Progenitor cell of endocrine pancreas (in vitro differentiated cells): ENCODE measurements at regions not wholly inside any gene's neighbourhood (a gene's known extent, or its start where the extent isn't known, plus 50 kb on each side); places are given as distances from the start of the nearest gene placed in this dataset.
"Not testable (repeated sequence)": the region's sequence is repeated elsewhere in the genome, so short reads cannot be mapped to it uniquely, and the experiment has no call there.

Experiments used
- DNase-seq: peaks from one replicate; pipeline ENCODE4 v3.0.0; 2021; ENCODE audit warnings: low spot score; ENCODE audit not compliant: unreplicated experiment
- H3K27ac Mint-ChIP-seq: 2 replicates; pipeline ENCODE4 v1.8.0; 2021; ENCODE audit warnings: mild to moderate bottlenecking, moderate library complexity, mixed read lengths
- H3K27me3 Mint-ChIP-seq: 2 replicates; pipeline ENCODE4 v1.8.0; 2021; ENCODE audit warnings: mixed read lengths
- H3K36me3 Mint-ChIP-seq: 2 replicates; pipeline ENCODE4 v1.8.0; 2022; ENCODE audit warnings: mixed read lengths; ENCODE audit not compliant: insufficient read depth
- H3K4me1 Mint-ChIP-seq: 2 replicates; pipeline ENCODE4 v1.8.0; 2021; ENCODE audit warnings: low read depth, mixed read lengths
- H3K4me3 Mint-ChIP-seq: 2 replicates; pipeline ENCODE4 v1.8.0; 2021; ENCODE audit warnings: low read depth, mild to moderate bottlenecking, moderate library complexity, mixed read lengths
- H3K9me3 Mint-ChIP-seq: 2 replicates; pipeline ENCODE4 v1.8.0; 2021; ENCODE audit warnings: low read depth, mixed read lengths
- CTCF ChIP-seq: fragments of 200-600 bp; sonication (generic); IDR thresholded peaks from one replicate; pipeline ENCODE4 v1.5.0; 2021; ENCODE audit warnings: antibody characterized with exemption, mild to moderate bottlenecking; ENCODE audit not compliant: unreplicated experiment

DNA sequence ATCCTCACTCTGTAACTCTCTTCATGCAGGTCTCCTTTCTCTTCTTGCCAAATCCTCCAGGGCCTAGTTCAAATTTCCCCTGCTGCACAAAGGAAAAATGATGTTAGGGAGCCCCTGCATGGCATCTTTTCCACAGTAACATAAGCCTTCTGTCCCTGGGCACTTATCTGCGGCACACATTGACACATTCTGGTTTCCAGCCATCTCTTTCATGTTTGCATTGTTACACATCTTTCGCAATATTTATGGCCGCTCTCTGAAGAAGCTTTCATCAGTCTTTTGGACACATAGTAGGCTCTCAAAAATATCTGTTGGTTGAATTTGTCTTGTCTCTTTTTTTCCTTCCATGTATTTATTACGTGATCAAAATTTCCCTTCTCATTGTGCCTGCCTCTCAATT is 1806.1 kb upstream of the PIK3C3 start:
- Mint-ChIP-seq H3K9me3 (no peaks in the 10 kb centered on the region), H3K27me3 (no peaks in the 10 kb centered on the region)
- TF ChIP-seq CTCF: no peak

DNA sequence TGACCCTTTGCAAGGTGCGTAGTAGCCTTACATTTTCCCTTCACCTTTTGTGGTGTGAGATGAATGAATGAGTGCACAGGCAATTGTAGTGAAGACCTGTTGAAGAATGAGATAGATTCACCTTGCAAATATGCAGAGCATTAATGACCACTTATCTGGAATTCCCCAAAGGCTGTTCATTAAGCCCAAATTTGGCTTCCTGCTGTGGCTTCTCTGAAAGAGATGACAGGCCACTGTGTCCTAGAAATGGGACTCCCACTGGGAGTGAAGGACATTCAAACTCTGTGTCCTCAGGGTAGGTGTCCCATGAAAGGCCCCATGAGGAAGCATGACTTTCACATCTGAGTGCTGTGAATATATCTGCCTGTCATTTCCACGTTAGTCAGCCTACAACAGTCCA is 1821.8 kb upstream of the PIK3C3 start:
- DNase-seq: no peak
- Mint-ChIP-seq H3K27ac (no peak overlapping the region), H3K36me3 (peaks cover 4% of the 10 kb centered on the region), H3K4me1 (peaks cover 3% of the 10 kb centered on the region), H3K27me3 (no peaks in the 10 kb centered on the region), H3K4me3 (no peak overlapping the region), H3K9me3 (peaks cover 28% of the 10 kb centered on the region)
- no peak for TF ChIP-seq CTCF

More for the DNA sequence above, 1806.1 kb upstream of the PIK3C3 start:
- no peak for DNase-seq
- no peak overlapping the region for H3K4me3 Mint-ChIP-seq
- H3K4me1 Mint-ChIP-seq: peaks cover 3% of the 10 kb centered on the region
- H3K27ac Mint-ChIP-seq: no peak overlapping the region
- no peaks in the 10 kb centered on the region for H3K36me3 Mint-ChIP-seq

- not testable (repeated sequence) for H3K27me3 Mint-ChIP-seq, H3K27ac Mint-ChIP-seq, DNase-seq, H3K4me3 Mint-ChIP-seq, H3K4me1 Mint-ChIP-seq, H3K36me3 Mint-ChIP-seq
- H3K9me3 Mint-ChIP-seq: peaks cover 28% of the 10 kb centered on the region
Observed at GRCh38 chr18:40132438-40132837, 1822.6 kb upstream of the PIK3C3 start.

- no peak overlapping the region for H3K4me3 Mint-ChIP-seq
- H3K27me3 Mint-ChIP-seq: no peaks in the 10 kb centered on the region
- H3K9me3 Mint-ChIP-seq: no peaks in the 10 kb centered on the region
- no peaks in the 10 kb centered on the region for H3K36me3 Mint-ChIP-seq
- TF ChIP-seq CTCF: no peak
- H3K27ac Mint-ChIP-seq: no peak overlapping the region
- no peak for DNase-seq
- no peaks in the 10 kb centered on the region for H3K4me1 Mint-ChIP-seq
Observed at GRCh38 chr18:40124107-40124506, 1830.9 kb upstream of the PIK3C3 start.

- Mint-ChIP-seq H3K27ac (no peak overlapping the region), H3K36me3 (peaks cover 3% of the 10 kb centered on the region), H3K4me3 (no peak overlapping the region), H3K27me3 (no peaks in the 10 kb centered on the region), H3K4me1 (no peaks in the 10 kb centered on the region), H3K9me3 (peaks cover 10% of the 10 kb centered on the region)
- DNase-seq: no peak
- no peak for TF ChIP-seq CTCF
Observed at GRCh38 chr18:40120796-40121391, 1834.1 kb upstream of the PIK3C3 start.

- no peaks in the 10 kb centered on the region for H3K4me1 Mint-ChIP-seq
- peaks cover 3% of the 10 kb centered on the region for H3K36me3 Mint-ChIP-seq
- no peak overlapping the region for H3K27ac Mint-ChIP-seq
- H3K4me3 Mint-ChIP-seq: no peak overlapping the region
- no peaks in the 10 kb centered on the region for H3K27me3 Mint-ChIP-seq
- TF ChIP-seq CTCF: no peak
- DNase-seq: no peak
- H3K9me3 Mint-ChIP-seq: peaks cover 10% of the 10 kb centered on the region
Observed at GRCh38 chr18:40120356-40120755, 1834.7 kb upstream of the PIK3C3 start.

GRCh38 chr18:40119581-40119980 is 1835.5 kb upstream of the PIK3C3 start:
- H3K9me3 Mint-ChIP-seq, DNase-seq, H3K4me1 Mint-ChIP-seq, H3K27me3 Mint-ChIP-seq, H3K27ac Mint-ChIP-seq, H3K4me3 Mint-ChIP-seq, H3K36me3 Mint-ChIP-seq: not testable (repeated sequence)
